Stimulated activated naive CD8-positive, alpha-beta T cell treated with anti-CD3 and anti-CD28 coated beads, Interleukin-15, Interleukin-2, amounts not matched to agents 100 U/mL and 50 U/mL, for 24 hours (primary cell): ENCODE measurements at regions not wholly inside any gene's neighbourhood (a gene's known extent, or its start where the extent isn't known, plus 50 kb on each side); places are given as distances from the start of the nearest gene placed in this dataset.

ENCODE experiments used
- ATAC-seq: fragments of 150-1000 bp; cut with Tn5 transposase; one replicate; pipeline ENCODE4 v1.10.0; 2021
- DNase-seq: peaks from one replicate; pipeline ENCODE4 v3.0.0; 2021

DNA sequence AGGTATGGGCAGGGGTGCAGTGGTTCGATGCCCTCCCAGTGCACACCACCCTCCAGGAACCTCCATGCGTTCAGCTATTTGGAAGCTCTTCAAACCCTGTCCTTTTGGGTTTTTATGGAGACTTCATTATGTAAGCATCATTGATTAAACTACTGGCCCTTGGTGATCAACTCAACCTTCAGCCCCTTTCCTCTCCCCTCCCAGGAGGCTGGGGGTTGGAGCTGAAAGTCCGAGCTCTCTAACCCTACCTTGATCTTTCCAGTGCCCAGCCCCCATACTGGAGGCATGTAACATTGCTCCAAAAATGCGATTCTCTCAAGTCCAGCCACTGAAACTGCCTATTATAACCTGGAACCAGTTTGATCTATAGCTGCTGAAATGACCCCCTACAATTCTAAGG, 188.1 kb downstream of the IPO8 start:
- ATAC-seq (no peak), DNase-seq (no peak)

DNA sequence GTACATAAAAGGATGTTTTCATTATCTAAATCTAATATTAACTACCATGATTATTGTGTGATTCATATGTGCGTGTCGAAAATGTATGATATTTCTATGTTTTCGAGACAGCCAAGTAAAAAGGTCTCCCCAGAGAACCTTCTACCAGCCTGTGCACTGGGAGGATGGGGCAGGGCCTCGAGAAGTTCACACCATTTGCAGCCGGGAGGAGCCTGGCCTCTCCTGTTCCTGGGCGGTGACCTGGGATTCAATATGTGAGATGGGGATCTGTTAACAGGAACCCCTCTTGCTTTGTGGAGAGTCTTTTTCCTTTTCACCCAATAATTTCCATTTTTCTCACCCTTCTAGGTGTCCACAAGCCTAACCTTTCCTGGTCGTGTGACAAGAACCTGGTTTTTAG, 189.3 kb downstream of the IPO8 start:
- ATAC-seq (no peak), DNase-seq (no peak)

GRCh38 chr12:30501718-30502117, 194.0 kb downstream of the IPO8 start:
- no peak for ATAC-seq

DNA sequence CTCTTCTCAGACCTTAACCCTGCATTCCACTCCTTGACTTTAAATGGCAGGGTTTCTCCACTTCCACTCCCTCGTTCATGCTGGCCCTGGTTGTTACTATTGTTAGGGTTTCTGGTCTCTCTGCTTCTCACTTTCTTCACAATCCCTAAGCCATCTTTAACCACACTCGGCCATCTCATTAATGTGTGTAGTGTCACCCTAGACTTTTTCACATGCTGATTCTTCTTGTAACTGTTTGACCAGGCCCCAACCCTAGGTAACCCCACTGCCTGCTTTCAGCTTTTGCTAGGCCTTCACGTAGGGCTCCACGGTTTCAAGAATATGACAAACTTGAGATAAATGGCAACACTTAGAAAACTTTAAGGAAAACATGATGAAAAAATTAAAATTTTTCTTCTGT, 195.1 kb downstream of the IPO8 start:
- DNase-seq (no peak), ATAC-seq (no peak)

More at GRCh38 chr12:30501718-30502117, 194.0 kb downstream of the IPO8 start:
- no peak for DNase-seq

- ATAC-seq (no peak), DNase-seq (no peak)
Observed at GRCh38 chr12:30485230-30485890, 210.3 kb downstream of the IPO8 start.

DNA sequence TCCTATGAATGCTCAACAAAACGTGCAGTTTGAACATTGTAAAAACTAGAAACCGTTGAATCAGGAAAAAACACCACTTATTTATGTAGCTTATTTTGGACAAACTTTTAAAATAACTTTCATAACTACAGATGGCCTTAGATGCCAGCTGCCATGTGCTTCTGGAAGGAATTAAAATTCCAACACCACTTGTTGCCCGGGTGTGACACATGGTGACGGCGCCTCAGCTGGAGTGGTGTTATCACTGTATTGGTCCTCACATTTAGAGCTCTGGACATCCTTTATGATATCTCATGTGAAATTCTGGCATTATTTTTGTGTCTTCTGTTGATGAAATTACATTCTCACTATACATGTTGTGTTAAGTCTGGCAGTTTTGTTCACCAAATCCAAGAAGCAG, 211.0 kb downstream of the IPO8 start:
- ATAC-seq (no peak), DNase-seq (no peak)

DNA sequence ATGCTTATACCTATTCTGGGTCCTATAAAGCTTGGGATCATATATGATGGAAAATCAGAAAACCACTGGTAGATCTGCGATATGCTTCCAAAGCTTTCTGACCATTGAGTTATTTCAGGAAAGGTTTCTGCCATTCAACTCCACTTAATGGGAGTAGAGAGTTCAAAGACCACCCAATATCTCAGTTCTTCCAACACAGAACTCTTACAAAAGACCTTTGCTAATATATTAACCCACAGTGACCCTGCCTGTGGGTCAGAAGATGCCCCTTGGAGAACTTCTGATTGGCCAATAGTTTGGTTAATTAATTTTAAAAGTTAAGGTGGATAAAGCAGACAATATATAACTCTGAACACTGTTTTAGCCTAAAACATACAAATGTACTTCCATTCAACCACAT, 213.0 kb downstream of the IPO8 start:
- no peak for ATAC-seq
- no peak for DNase-seq

GRCh38 chr12:30473274-30473673, 222.4 kb downstream of the IPO8 start:
- ATAC-seq (no peak), DNase-seq (no peak)

DNA sequence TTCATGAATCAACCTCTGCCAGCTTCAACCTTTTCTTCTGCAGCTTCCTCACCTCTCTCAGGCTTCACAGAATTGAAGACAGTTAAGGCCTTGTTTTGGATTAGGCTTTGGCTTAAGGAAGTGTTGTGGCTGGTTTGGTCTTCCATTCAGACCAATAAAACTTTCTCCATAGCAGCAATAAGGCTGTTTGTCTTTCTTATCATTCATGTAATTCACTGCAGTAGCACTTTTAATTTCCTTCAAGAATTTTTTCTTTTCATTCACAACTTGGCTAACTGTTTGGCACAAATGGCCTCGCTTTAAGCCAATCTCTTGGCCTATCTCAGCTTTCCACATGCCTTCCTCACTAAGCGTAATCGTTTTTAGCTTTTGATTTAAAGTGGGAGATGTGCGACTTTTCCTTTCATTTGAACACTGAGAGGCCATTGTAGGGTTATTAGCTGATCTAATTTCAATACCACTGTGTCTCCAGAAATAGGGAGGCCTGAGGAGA, 229.5 kb downstream of the IPO8 start:
- ATAC-seq, result no peak
- no peak for DNase-seq

DNA sequence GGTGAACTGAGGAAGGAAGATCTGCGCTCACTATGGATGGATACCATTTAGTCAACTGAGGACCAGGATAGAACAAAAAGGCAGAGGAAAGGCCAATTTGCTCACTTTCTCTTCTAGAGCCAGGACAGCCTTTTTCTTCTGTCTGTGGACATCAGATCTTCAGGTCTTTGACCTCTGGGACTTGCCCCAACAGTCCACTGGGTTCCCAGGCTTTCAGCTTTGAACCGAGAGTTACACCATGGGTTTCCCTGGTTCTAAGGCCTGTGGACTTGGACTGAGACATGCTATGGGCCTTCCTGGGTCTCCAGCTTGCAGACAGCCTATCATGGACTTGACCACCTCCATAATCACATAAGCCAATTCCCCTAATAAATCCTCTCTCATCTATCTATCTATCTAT, 232.0 kb downstream of the IPO8 start:
- ATAC-seq (no peak), DNase-seq (no peak)

GRCh38 chr12:30462249-30462648, 233.4 kb downstream of the IPO8 start:
- no peak for ATAC-seq
- no peak for DNase-seq

- ATAC-seq, result no peak
- DNase-seq, result no peak
Observed at GRCh38 chr12:30461026-30461615, 234.5 kb downstream of the IPO8 start.

- DNase-seq, result no peak
- no peak for ATAC-seq
Observed at GRCh38 chr12:30458453-30458852, 237.2 kb downstream of the IPO8 start.

DNA sequence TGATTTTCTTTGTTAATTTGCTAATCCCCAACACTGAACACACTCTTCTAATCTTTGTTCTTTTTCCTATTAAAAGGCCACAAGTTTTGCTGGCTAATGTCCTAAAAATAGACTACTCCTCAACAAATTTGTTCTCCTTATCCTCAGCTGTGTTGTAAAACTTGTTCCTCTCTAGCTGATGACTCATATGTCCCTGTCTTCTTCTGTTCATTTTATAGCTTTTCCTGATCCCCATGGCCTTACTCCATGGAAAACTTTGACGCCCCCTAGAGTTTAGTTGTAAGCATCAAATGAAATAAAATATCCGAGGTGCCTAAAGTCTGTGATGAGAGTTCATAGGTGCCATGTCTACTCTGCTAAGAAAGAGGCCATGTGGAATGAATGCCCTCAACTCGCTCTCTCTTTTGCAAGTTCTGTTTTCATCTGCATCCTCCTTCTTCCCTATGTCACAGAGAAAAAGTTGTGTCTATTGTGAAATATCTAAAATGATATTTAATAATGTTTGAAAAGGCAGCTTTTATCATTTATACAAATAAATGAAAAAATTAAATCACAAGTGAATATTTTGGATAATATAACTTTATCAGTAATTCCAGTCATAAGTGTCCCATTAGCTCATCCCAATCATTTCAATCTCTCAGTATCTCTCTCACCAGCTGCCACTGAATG, 237.9 kb downstream of the IPO8 start:
- DNase-seq (no peak), ATAC-seq (no peak)

GRCh38 chr12:30450872-30451271, 244.8 kb downstream of the IPO8 start:
- DNase-seq, result no peak

GRCh38 chr12:30450226-30450625, 245.4 kb downstream of the IPO8 start:
- ATAC-seq, result no peak
- no peak for DNase-seq

More at GRCh38 chr12:30450872-30451271, 244.8 kb downstream of the IPO8 start:
- ATAC-seq, result no peak

GRCh38 chr12:30448038-30448437, 247.6 kb downstream of the IPO8 start:
- ATAC-seq, result no peak

GRCh38 chr12:30447061-30447750, 248.5 kb downstream of the IPO8 start:
- ATAC-seq (no peak), DNase-seq (no peak)

More at GRCh38 chr12:30448038-30448437, 247.6 kb downstream of the IPO8 start:
- DNase-seq, result no peak

GRCh38 chr12:30442461-30442860, 253.2 kb downstream of the IPO8 start:
- ATAC-seq (no peak), DNase-seq (no peak)

GRCh38 chr12:30440826-30441602, 254.7 kb downstream of the IPO8 start:
- no peak for ATAC-seq
- no peak for DNase-seq

- DNase-seq (no peak), ATAC-seq (no peak)
Observed at GRCh38 chr12:30439201-30439600, 256.5 kb downstream of the IPO8 start.

- no peak for DNase-seq
- no peak for ATAC-seq
Observed at GRCh38 chr12:30438601-30439041, 257.0 kb downstream of the IPO8 start.
